ENCODE measurements at regions not wholly inside any gene's neighbourhood (a gene's known extent, or its start where the extent isn't known, plus 50 kb on each side); places are given as distances from the start of the nearest gene placed in this dataset.

DNA sequence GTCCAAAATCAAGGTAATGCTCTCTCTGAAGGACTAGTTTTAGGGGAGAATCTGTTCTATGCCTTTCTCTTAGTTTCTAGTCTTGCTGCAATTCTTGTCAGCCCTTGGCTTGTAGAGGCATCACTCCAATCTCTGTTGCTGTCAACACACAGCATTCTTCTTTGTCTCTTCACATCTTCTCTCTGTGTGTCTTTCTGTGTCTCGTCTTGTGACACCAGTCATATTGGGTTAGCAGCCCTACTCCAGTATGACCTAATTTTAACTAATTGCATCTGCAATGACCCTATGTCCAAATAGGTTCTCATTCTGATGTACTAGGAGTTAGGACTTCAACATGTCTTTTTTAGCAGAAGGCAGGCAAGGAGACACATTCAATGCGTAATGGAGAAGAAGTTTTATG lies 1110.6 kb downstream of the DTWD2 start:
- peaks cover 13% of the 10 kb centered on the region for H3K4me1 Mint-ChIP-seq
- H3K27ac Mint-ChIP-seq (ENCODE audit: unreplicated experiment): no peak overlapping the region
- no peaks in the 10 kb centered on the region for H3K36me3 Mint-ChIP-seq (ENCODE audit: low read depth)
- no peaks in the 10 kb centered on the region for H3K27me3 Mint-ChIP-seq (ENCODE audit: low read depth)
- no peak for DNase-seq (ENCODE audit: low read depth, low spot score)
- TF ChIP-seq, protein P1, sequence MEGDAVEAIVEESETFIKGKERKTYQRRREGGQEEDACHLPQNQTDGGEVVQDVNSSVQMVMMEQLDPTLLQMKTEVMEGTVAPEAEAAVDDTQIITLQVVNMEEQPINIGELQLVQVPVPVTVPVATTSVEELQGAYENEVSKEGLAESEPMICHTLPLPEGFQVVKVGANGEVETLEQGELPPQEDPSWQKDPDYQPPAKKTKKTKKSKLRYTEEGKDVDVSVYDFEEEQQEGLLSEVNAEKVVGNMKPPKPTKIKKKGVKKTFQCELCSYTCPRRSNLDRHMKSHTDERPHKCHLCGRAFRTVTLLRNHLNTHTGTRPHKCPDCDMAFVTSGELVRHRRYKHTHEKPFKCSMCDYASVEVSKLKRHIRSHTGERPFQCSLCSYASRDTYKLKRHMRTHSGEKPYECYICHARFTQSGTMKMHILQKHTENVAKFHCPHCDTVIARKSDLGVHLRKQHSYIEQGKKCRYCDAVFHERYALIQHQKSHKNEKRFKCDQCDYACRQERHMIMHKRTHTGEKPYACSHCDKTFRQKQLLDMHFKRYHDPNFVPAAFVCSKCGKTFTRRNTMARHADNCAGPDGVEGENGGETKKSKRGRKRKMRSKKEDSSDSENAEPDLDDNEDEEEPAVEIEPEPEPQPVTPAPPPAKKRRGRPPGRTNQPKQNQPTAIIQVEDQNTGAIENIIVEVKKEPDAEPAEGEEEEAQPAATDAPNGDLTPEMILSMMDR (conservative IDR thresholded peaks at IDR 0.05): no peak
- no peak overlapping the region for H3K4me3 Mint-ChIP-seq
- H3K9me3 Mint-ChIP-seq: peaks cover 5% of the 10 kb centered on the region

DNA sequence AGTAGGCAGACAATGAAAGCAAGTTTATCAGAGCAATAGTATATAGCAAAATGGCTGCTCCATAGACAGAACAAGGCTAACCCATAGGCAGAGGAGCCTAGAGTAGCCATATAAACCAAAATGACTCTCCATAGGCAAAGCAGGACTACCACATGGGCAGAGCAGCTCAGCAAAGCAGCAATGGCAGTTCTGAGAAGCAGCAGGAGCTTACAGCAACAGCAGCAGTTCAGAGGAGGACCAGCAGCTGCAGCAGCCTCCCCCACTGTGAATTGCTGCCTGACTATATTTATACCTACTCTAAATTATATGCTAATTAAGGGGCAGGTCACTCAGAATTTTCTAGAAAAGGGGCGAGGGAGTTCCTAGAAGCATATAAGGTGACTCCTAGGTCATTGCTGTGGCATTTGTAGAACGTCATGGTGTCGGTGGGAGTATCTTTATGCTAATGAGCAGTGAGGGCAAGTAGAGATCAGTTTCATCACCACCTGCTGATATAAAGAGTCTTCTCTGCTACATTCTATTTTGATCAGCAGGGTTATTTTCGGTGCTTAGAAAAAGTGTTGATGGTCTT lies 1115.5 kb downstream of the DTWD2 start:
- DNase-seq (ENCODE audit: low read depth, low spot score): no peak
- no peaks in the 10 kb centered on the region for H3K36me3 Mint-ChIP-seq (ENCODE audit: low read depth)

DNA sequence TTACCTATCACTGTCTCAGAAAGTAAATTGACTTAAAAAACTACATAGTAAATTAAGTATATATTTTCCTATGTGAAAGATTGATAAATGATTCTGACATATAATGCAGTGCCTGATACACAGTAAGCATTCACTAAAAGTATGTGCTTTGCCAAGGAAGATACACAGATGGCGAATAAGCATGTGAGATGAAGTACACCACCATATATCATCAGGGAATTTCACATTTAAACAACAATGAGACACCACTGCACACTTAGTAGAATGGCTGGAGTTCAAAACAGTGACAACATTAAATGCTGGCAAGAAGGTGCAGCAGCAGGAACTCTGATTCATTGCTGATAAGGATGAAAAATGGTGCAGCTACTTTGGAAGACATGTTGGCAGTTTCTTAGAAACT lies 1118.8 kb downstream of the DTWD2 start:
- no peaks in the 10 kb centered on the region for H3K36me3 Mint-ChIP-seq (ENCODE audit: low read depth)

More for the DNA sequence above, 1115.5 kb downstream of the DTWD2 start:
- no peak overlapping the region for H3K4me3 Mint-ChIP-seq
- H3K27ac Mint-ChIP-seq (ENCODE audit: unreplicated experiment): no peak overlapping the region
- H3K9me3 Mint-ChIP-seq: peaks cover 2% of the 10 kb centered on the region
- no peaks in the 10 kb centered on the region for H3K27me3 Mint-ChIP-seq (ENCODE audit: low read depth)
- no peaks in the 10 kb centered on the region for H3K4me1 Mint-ChIP-seq
- TF ChIP-seq, protein P1 (conservative IDR thresholded peaks at IDR 0.05): no peak

DNA sequence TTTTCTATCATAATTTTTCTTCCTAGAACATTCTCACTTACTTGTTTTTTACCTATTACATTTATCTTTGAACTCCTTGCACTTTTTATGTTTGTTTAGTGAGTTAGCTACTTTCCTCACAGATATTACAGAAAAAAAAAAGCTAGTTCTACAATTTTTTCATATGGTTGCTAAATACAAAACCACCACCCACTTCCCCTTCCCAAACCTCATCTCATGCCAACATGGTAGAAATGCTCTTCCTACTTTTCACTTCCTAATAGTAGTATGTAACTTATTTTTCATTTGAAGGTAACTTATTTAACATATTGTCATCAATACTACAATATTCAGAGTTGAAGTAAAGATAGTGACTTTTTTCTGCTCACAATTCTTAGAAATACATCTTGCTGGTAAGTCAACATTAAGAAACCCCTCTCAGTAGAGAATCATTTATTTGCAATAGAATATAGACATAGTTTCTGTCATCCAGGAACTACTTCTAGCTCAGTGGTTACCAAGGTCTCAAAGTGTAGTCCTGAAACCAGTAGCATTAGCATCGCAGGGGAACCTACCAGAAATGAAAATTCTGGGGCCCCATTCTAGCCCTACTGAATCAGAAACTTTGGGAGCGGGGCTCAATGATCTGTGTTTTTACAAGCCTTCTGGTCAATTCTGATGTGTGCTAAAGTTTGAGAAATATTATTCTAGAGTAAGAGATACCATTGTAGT lies 1124.6 kb downstream of the DTWD2 start:
- H3K4me3 Mint-ChIP-seq: no peak overlapping the region
- H3K27ac Mint-ChIP-seq (ENCODE audit: unreplicated experiment): no peak overlapping the region
- no peaks in the 10 kb centered on the region for H3K9me3 Mint-ChIP-seq
- H3K27me3 Mint-ChIP-seq (ENCODE audit: low read depth): no peaks in the 10 kb centered on the region
- peaks cover 3% of the 10 kb centered on the region for H3K4me1 Mint-ChIP-seq
- H3K36me3 Mint-ChIP-seq (ENCODE audit: low read depth): no peaks in the 10 kb centered on the region
- TF ChIP-seq, protein P1 (conservative IDR thresholded peaks at IDR 0.05): no peak
- no peak for DNase-seq (ENCODE audit: low read depth, low spot score)

More for the DNA sequence above, 1118.8 kb downstream of the DTWD2 start:
- Mint-ChIP-seq H3K4me3 (no peak overlapping the region), H3K27ac (ENCODE audit: unreplicated experiment) (no peak overlapping the region), H3K9me3 (no peaks in the 10 kb centered on the region), H3K4me1 (no peaks in the 10 kb centered on the region), H3K27me3 (ENCODE audit: low read depth) (no peaks in the 10 kb centered on the region)
- TF ChIP-seq, protein P1 (conservative IDR thresholded peaks at IDR 0.05): no peak
- no peak for DNase-seq (ENCODE audit: low read depth, low spot score)

DNA sequence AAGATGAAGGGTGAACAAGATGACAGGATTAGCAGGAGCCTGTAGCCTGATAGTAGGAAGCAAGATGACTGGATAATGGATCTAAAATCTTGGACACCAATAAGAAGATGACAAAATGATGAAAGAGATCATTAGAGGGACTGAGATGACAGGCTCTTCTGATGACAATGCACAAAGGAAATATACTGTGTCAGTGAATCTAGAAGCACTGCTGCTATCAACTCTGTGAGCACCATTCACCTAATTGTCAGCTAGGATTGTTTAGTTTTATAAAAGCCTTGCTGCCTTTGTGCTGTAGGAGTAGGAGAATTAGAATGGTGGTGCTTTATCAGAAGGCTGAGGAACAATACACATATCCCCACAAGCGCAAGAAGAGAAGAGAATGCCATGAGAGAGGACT lies 1127.8 kb downstream of the DTWD2 start:
- H3K4me1 Mint-ChIP-seq: peaks cover 3% of the 10 kb centered on the region
- no peak for DNase-seq (ENCODE audit: low read depth, low spot score)
- no peaks in the 10 kb centered on the region for H3K9me3 Mint-ChIP-seq
- TF ChIP-seq, protein P1 (conservative IDR thresholded peaks at IDR 0.05): no peak
- no peaks in the 10 kb centered on the region for H3K27me3 Mint-ChIP-seq (ENCODE audit: low read depth)
- H3K36me3 Mint-ChIP-seq (ENCODE audit: low read depth): no peaks in the 10 kb centered on the region
- no peak overlapping the region for H3K4me3 Mint-ChIP-seq
- H3K27ac Mint-ChIP-seq (ENCODE audit: unreplicated experiment): no peak overlapping the region

Data from neural crest cell (in vitro differentiated cells).